C1 segment of cervical spinal cord (tissue), 14 donors: ENCODE measurements at regions not wholly inside any gene's neighbourhood (a gene's known extent, or its start where the extent isn't known, plus 50 kb on each side); places are given as distances from the start of the nearest gene placed in this dataset.

Source experiments
- DNase-seq, 14 donors: peaks; one replicate each; lab custom pipeline; 2025; lab: John Stamatoyannopoulos, UW

DNA sequence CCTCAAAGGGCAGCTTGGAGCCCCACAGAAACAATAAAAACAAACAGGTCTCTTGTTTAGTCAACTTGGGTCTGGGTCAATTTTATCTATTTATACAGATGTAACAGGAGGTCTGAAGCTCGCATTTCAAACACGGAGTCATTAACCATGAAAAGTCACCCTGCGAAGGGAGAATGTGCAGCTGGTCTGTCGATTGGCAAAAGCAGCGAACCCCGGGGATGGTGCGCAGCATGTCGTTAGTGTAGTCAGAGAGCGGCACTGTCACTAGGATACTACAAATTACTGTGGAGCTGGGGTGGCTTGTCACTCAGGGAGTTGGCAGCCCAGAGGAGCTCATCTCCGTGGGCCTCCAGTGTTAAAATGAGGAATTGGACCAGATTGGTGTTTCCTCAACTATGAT is 190.4 kb upstream of the ARG1 start:
- DNase-seq = no peak

DNA sequence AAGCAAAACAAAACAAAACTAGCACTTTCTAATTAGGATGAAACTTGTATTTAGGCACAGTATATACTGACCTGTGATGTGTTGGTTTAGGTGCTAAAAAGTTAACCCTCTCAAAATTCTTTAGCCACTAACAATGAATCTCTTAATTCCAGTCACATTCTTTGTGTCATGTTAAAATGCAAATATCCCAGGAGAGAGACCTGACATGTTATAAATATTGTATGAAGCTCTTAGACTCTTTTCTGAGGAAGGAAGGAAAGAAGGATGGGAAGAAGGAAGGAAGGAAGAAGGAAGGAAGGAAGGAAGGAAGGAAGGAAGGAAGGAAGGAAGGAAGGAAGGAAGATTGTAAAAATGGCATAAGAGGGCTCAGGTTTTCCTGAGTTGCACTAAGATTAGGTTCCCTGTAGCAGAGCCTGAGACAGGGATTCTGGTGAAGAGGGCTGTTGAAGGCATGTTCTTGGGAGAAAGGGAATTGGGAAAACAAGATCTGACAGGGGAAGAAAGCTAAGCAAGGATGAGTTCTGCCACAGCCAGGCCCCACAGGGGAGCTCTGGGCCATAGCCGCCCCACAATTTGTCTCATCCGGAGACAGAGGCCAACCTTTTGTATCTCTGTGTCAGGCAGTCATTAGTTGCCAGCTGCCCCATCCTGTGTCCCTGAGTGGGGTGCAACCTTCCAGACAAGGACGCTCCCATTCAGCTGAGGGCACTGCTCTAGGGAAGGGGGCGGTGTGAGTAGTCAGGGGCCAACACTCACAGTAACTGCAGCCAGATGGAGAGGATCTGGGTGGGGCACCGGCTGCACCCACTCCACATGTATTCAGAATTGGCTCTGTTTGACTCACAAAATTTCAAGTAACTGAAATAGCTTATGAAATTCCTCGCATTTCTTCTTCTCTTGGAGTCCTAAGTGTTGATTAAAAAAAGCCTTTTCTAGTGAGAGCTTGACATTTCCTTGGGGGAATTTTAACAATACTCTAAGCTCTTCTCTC is 189.3 kb upstream of the ARG1 start:
- no peak for DNase-seq

DNA sequence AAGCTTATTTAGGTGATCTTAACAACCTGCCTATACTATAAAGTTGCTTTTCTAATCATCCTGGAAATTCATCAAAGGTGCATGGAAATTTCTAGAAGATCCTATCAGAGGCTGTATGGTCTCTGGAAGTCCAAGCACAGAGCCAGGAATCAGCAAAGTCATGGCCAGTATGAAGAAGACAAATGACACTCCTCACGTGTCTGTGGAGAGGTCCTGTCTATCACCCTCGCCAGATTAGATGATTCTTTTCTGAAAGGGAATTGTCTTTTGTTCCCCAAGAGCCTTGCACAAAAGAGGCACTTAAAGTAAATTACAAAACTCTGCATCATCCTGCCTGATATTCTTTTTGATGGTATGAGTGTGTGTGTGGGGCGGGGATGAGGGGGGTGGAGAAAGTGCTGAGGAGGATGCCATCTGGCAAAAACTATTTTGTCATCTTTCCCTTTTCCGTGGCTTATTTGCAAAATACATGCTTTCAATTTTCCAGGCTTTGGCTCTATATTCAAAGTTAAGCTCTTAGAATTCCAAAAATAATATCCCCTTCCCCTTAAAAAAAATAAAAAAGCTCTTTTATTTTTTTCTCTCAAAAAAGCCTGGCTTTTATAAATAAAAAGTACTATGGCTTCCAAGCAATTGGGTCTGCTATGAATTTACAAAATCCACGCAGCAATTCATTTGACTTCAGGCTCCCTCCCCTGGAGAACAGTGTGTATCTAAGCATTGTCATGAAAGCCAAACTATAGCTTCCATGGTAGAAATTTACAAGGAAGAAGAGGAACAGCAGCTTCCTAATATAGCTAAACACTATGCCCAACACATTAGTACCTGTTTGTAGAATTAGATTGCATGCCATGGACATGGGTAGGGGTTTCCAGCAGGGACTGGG is 185.2 kb upstream of the ARG1 start:
- DNase-seq = no peak

DNA sequence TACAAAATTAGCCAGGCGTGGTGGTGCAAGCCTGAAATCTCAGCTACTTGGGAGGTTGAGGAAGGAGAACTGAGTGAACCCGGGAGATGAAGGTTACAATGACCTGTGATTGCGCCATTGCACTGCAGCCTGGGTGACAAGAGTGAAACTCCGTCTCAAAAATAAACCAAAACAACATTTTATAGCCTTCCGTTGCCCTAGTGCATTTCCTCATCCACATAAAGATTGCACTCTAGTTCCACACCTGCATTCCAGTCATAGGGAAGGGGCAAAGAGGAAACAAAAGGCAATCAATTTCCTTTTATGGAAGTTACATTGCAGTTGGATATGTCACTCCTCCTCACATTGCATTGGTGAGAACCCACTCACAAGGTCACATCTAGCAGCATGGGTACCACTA is 182.7 kb upstream of the ARG1 start:
- DNase-seq = no peak

DNA sequence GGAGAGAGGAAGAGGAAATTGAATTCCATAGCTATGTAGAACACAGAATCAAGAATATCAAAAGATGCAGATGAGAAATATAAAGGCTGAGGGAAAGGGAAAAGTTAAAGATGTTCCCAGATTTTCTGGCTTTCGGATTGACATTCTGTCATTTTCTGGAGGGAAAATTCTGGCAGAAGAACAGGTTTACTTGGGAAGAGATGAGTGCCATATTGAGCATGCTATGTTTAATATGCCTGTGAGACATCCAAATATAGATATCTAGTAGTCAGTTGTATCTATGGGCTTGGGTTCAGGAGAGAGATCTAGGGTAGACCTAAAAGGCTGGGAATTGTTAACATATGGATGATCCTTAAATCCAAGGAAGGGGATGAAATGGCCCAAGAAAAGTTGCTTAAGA is 181.9 kb upstream of the ARG1 start:
- no peak for DNase-seq

DNA sequence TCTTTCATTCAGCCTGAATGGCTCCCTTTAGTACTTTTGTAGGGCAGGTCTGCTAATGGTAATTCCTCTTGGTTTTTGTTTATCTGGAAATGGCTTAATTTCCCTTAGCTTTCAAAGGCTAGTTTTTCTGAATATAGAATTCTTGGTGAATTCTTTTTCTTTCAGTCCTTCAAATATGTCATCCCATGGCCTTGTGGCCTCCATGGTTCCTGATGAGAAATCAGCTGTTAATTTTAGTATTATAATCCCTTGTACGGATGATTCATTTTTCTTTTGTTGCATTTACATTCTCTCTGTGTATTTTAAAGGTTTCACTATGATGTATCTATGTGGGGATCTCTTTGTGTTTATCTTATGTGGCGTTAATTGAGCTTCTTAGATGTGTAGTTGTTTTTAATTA is 179.6 kb upstream of the ARG1 start:
- DNase-seq = no peak

DNA sequence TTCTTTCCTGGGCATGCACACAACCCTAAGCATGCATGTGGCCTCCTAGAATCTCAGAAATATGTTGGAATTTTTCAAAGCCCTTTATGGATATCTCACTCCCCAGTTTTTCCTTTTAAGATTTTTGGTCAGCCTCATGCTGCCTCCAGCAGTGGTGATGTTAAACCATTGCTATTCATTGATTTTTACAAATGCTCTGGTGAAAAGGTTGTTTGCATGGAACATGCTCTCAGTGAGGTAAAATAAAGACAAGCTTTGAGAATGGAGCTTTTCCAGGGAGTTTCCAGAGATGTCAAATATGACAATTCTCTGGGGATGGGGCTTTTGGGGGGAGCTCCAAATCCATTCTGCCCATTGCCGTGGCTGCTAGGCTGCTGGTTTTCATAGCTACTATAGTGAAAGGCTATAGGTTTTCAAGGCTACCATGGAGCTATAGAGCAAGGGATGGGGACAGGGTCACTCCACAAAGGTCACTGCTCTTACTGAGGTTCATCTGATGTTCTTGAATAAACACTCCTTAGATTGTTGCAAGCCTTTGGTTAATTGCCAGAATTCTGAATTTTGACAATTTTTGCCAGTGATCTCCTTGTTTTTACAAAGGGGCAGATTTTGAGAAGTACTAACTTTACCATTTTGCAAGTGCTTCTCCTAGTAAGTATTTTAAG is 178.1 kb upstream of the ARG1 start:
- DNase-seq = no peak

DNA sequence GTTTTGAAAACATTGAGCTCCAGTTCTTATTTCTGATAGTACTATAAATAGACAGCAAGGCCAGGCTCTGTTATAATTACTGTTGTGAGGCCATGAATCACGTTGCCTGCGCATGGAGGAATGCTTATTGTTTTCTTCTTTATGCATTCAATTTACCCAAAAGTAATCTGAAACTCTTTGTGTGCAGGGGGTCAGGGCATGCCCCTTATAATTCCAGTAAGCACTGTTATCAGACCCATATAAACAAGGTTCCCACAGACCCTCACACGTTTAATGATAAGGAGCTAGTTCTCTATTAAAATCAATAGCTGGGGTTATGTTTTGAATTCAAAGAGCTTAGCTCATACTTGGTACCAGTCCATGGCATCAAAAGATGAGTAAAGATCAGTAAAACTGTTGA is 174.8 kb upstream of the ARG1 start:
- DNase-seq = no peak

DNA sequence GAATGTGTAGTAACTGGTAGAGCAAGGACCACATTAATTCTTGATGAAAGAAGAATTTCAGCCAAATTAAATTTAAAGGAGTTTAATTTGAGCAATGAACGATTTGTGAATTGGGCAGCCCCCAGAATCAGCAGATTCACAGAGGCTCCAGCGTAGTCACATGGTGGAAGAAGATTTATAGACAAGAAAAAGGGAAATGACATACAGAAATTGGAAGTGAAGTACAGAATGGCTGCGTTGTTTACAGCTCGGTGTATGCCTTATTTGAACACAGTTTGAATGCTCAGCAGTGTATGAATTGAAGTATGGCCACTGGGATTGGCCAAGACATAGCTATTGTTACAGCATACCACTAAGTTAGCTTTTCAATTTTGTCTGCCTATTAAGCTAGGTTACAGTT is 173.6 kb upstream of the ARG1 start:
- no peak for DNase-seq

DNA sequence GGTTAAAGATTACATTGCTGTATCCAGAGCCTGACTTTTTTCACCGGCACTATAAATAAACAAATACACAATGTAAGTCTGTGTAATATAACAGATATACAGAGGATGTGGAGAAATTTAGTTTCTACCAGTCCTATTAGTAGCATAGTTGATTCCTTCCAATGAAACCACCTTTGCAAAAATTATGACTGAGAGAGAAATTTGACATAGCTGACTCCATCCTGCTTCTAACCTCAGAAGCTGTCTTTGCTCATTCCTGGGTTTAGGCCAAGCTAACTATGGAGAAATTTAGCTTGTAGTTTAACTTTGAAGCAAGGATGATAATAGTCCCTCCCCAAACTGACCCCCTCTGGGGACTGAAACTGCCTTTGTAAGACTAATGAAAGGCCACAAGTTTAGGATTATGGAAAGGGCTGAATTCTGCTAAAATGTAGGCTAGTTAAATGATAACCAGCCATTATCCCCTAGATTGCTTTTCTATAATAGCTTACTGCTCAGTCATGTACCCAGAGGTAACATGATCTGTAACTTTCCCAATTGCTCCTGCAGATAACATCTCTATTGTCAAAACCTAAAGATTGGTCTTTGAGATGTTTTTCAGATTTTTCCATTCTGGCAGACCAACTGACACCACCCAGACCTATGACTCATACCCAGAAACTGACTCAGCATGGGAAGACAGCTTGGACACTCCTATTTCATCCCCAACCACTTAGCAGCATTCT is 172.8 kb upstream of the ARG1 start:
- DNase-seq = no peak

DNA sequence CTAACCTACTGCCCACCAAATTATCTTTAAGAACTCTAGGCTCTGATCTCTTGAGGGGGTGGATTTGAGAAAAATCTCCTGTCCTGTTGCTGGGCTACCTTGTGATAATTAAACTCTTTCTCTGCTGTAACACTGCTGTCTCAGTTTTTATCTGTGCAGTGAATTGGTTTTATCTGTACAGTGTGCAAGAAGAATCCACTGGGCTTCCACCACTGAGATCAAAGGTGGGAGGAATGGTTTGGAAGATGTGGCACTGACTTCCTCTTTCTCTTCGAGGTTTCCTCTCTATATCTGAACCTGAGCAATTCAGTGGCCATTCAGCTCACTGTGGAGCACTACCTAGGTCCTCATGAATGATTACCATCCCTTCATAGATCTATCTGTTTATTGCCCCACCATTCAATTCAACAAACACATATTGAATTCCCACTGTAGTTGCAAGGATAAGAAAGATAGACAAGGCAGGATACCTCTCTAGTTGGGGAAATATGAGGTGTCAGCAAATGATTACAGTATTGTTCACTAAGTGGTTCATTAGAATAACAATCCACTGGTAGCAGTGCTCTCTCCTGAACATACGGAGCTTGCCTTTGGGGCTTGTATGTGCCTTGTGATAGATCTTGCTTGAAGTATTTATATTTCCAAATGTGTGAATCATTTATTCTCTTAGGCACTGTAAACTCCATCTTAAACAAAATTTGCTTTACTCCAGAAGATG is 172.1 kb upstream of the ARG1 start:
- DNase-seq = no peak

DNA sequence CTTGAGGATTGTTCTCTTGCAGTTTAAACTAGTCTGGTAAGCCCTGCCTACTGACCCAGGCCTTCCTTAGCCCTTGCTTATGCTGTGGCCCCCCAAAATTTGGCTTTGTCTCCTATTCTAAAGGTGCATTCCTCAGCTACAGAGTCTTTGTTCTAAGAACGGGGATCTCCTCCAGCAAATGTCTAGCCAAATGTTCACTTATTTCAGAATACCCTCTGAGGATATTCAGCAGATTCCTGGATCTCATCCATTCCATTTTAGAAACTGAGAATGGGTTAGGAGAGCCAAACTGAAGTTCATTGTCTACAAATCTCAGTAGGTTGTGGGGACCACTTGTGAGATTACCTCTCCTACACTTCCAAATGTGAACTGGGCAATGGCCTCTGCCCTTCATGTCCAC is 164.2 kb upstream of the ARG1 start:
- DNase-seq = no peak

DNA sequence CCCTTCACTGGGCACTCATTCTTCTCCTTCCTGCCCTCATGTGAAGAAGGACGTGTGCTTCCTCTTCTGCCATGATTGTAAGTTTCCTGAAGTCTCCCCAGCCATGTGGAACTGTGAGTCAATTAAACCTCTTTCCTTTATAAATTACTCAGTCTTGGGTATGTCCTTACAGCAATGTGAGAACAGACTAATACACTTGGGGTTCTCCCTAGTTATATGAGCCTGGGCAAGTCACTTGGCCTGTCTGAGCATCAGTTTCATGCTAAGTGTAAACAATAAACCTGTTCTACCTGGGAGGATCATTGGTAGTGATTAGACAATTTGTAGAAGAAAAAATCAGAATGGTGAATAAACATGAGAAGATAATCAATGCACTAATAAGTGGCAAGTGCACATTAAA is 162.2 kb upstream of the ARG1 start:
- DNase-seq = no peak

DNA sequence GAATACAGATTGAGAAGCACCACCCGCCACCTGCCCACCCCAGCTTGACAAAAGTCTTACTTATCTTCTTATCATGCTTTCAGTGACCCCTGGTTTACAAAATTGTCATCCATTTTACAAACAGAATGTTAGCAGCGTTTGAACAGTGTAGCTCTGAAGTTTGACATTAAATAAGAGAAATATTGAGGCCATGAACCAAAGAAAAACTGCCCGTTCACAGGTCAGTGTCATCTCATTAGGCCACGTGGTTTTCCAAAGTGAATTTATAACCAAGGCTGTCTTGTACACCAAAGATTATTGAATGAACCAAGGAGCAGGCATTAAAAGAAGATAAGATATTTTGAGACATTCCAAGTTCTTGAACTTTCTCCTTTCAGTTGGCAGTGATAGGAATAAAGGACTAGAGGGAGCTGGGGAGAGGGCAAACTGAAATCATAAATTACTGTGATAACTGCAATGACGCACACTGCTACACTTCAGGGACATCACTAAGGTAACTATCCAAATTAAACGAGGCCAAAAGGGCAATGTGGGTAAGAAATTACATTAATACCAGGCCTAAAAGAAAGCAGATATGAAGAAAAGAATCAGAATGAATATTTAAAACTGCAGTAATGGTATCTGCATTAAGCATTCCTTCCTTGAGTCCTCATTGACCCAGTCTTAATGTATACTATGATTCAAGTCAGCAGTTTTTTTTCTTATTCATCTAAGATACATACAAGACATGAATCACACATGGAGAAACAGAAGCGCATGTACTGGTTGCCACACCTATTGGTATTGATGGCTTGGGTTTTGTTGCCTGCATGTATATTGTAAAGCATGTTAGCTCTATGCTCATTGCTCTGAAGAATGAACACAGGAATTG is 159.8 kb upstream of the ARG1 start:
- DNase-seq = no peak

DNA sequence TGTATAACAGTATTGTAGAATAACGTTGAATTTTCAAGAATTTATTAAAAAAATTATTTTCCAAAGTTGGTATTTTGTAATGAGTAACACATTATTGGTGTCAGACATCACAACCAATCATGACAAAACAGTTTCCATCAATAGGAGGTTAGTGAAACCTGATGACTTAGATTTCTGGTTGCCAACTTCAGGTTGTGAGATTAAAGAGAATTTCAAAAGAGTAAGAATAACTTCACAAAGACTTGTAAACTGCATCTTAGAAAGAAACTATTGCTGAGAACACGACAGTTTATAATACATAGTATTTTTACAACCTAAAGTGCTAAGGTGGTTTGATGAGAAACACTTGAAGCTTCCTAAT is 159.2 kb upstream of the ARG1 start:
- no peak for DNase-seq

DNA sequence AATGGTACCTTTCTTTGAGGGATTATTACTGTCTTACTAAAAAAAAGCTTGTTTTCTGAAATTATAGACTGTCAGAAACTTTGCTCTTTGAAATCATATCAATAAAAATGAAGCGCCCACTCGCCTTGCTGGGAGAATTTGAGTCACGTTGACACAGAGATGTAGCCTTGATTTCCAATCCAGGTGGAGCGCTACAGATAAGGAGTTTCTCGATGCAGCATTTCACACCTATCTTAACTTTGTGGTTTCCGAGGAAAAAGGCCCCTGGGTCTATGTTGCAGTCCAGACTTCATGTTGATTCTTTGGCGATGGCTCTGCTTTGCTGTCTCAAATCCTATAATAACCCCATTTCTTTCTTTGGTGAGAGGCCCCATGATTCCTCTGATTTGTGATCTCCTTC is 158.1 kb upstream of the ARG1 start:
- DNase-seq = no peak

DNA sequence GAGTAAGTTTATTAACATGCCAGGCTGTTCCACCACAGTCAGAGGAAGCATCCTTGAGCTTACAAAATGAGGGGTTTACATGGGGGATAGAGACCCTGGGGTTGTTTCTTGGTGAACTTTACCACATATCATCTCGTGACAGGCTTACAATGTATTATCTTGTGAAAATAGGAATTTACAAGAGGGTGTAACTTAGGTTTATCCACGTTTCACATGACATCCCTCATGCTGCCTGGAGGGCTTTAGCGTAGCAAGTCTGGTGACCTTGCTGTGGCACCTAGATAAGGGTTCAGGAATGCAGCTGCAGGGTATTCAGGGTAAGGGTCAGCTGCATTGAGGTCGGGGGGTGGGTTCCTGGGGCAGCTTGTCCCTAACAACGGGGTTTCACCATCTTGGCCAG is 154.6 kb upstream of the ARG1 start:
- DNase-seq = no peak

DNA sequence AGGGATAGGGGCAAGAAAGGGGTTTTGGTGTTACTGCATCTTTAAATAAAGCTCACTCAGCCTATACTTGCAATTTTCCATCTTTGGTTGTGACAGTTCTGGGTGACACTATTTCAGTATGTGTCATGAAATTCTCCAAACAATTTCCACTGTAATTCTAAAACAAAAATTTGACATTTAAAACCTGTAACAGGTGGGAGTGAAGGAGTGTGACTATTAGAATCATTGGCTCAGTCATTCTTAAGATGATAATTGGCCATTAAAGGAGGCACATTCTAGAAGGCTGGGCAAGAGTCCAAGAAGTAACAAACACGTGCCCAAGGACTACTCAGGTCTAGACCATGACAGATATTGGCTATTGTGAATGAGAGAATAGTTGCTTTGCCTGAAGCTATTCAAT is 153.3 kb upstream of the ARG1 start:
- no peak for DNase-seq

DNA sequence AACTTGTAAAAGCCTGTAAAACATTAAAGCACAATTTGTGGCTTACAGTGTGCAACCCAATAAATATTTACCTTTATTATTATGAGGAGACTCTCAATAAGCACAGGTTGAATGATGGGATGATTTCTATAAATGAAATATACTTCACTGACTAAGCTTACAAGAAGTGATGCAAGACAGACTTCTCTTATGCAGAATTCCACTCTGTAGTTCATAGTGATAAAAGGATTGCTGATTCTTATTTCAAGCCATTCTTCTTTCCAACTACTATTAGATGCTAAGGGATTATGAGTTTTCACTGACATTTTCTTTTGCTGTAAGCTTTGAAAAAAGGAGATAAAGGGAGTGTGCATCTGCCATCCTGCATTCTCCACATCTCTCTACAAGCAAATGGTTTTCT is 149.0 kb upstream of the ARG1 start:
- no peak for DNase-seq

DNA sequence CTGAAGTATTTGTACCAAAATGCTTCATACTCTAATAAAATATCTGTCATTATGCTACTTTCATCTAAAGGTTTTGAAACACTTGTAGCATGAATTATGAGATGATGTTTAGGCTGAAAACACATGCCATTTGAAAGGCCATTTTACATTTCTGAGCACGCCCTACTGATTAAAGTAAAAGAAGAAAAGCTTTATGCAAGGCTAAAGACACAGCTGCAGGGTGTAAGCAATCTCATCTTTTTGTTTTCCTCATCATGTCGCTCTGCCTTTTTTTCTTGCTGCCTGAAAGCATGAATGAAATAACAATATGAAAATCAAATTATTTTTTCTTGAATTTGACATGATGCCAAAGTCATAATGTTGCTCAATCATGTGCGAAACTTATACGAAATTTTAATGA is 148.6 kb upstream of the ARG1 start:
- no peak for DNase-seq
